ENCODE measurements at regions not wholly inside any gene's neighbourhood (a gene's known extent, or its start where the extent isn't known, plus 50 kb on each side); places are given as distances from the start of the nearest gene placed in this dataset.

- DNase-seq (ENCODE audit: low spot score): no peak
- Histone ChIP-seq H3K4me3 (no peak overlapping the region), H3K4me1 (no peaks in the 10 kb centered on the region), H3K27ac (no peak overlapping the region), H3K27me3 (no peaks in the 10 kb centered on the region), H3K9me3 (peaks cover 0 to under 1% of the 10 kb centered on the region in 2 donors), H3K36me3 (no peaks in the 10 kb centered on the region)
- TF ChIP-seq CTCF (IDR thresholded peaks at IDR 0.05): no peak
Observed at GRCh38 chr3:98644168-98644567, 50.8 kb upstream of the CPOX start.

GRCh38 chr3:98645039-98645438, 51.6 kb upstream of the CPOX start:
- TF ChIP-seq CTCF (IDR thresholded peaks at IDR 0.05): no peak
- DNase-seq (ENCODE audit: low spot score): no peak
- no peaks in the 10 kb centered on the region for H3K36me3 ChIP-seq
- H3K4me1 ChIP-seq: no peaks in the 10 kb centered on the region
- H3K27me3 ChIP-seq: no peaks in the 10 kb centered on the region
- H3K27ac ChIP-seq: no peak overlapping the region
- H3K4me3 ChIP-seq: no peak overlapping the region
- H3K9me3 ChIP-seq: no peaks in the 10 kb centered on the region

DNA sequence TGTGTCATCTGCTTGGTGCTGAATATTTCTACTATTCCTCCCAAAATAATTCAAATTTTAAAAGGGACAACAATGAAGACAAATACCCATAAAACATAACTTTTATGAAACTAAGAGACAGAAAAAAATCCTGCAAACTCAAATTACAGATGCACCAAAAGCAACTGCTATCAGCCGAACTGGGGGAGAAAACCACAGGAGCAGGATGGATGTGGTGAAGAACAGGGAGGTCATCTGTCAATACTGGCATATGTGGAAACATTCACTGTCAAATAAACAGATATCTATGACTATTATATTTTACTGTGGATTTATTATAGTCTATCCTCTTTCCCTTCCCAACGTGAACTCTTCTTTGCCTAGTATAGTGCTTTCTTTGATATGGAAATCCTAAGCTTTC, 53.3 kb upstream of the CPOX start:
- DNase-seq (ENCODE audit: low spot score): no peak
- H3K27me3 ChIP-seq: no peaks in the 10 kb centered on the region

GRCh38 chr3:98647197-98647596, 53.8 kb upstream of the CPOX start:
- no peak for TF ChIP-seq CTCF (IDR thresholded peaks at IDR 0.05)
- H3K36me3 ChIP-seq: no peaks in the 10 kb centered on the region
- H3K27ac ChIP-seq: no peak overlapping the region
- no peaks in the 10 kb centered on the region for H3K27me3 ChIP-seq
- DNase-seq (ENCODE audit: low spot score): no peak
- H3K4me1 ChIP-seq: no peaks in the 10 kb centered on the region
- no peak overlapping the region for H3K4me3 ChIP-seq
- no peaks in the 10 kb centered on the region for H3K9me3 ChIP-seq

More for the DNA sequence above, 53.3 kb upstream of the CPOX start:
- no peak overlapping the region for H3K27ac ChIP-seq
- H3K9me3 ChIP-seq: no peaks in the 10 kb centered on the region
- H3K4me3 ChIP-seq: no peak overlapping the region
- no peak for TF ChIP-seq CTCF (IDR thresholded peaks at IDR 0.05)
- H3K36me3 ChIP-seq: no peaks in the 10 kb centered on the region
- H3K4me1 ChIP-seq: no peaks in the 10 kb centered on the region

GRCh38 chr3:98650971-98651779, 57.8 kb upstream of the CPOX start:
- Histone ChIP-seq H3K27me3 (no peaks in the 10 kb centered on the region), H3K27ac (no peak overlapping the region), H3K36me3 (no peaks in the 10 kb centered on the region), H3K4me1 (no peaks in the 10 kb centered on the region), H3K4me3 (no peak overlapping the region), H3K9me3 (no peaks in the 10 kb centered on the region)
- DNase-seq (ENCODE audit: low spot score): no peak
- TF ChIP-seq CTCF (IDR thresholded peaks at IDR 0.05): no peak

DNA sequence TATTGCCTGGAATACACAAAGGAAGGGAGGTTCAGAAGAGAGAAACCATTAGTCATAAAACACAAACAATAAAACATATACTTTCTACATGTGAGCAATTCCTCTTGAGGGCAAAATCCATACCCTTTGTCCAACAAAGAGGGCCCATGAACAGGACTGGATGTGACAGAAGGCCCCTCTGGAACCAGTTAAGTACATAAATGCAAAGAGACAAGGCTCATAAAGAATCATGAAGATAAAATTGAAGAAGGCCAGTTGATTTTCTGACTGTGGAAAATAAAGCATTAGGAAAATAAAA, 58.3 kb upstream of the CPOX start:
- Histone ChIP-seq H3K4me3 (no peak overlapping the region), H3K27me3 (no peaks in the 10 kb centered on the region), H3K4me1 (no peaks in the 10 kb centered on the region), H3K27ac (no peak overlapping the region), H3K9me3 (no peaks in the 10 kb centered on the region), H3K36me3 (no peaks in the 10 kb centered on the region)
- no peak for TF ChIP-seq CTCF (IDR thresholded peaks at IDR 0.05)
- no peak for DNase-seq (ENCODE audit: low spot score)

Data from right atrium auricular region (tissue), 2 donors.